OCI-LY1 (cell line): ENCODE measurements at regions not wholly inside any gene's neighbourhood (a gene's known extent, or its start where the extent isn't known, plus 50 kb on each side); places are given as distances from the start of the nearest gene placed in this dataset.

Experiments
- EZH2 ChIP-seq: fragments of 200-600 bp; sonication (generic), shearing (Covaris generic); IDR thresholded peaks from 2 replicates; pipeline ENCODE4 v1.8.0; 2017; ENCODE audit warnings: borderline replicate concordance, mixed run types, mild to moderate bottlenecking, antibody characterized with exemption, low read length, moderate library complexity, mixed read lengths
- TF ChIP-seq, protein P1 (sequence below): fragments of 200-600 bp; sonication (generic), shearing (Covaris generic); IDR thresholded peaks from 2 replicates; pipeline ENCODE4 v1.5.1; 2017; ENCODE audit warnings: mild to moderate bottlenecking, antibody characterized with exemption, low read length, moderate library complexity, mixed read lengths

DNA sequence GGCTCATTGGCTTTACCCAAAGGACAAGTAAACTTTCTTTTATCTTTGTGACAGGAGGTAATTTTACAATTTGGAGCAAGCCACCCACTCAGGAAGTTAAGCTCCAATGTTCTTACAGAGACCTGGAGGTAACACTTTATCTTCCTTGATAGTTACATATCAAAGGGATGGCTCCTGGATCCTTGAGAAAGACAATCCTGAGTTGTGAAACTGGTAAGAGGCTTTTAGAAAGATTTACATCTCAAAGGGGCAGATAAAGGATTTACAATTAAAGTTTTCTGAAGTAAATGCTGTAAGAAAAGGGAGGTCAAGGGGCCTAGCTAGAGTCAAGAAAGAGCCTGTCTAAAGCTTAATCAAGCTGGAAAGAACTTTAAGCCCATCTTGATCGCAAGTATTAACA lies 124.4 kb upstream of the ZNF804B start:
- TF ChIP-seq, protein P1, sequence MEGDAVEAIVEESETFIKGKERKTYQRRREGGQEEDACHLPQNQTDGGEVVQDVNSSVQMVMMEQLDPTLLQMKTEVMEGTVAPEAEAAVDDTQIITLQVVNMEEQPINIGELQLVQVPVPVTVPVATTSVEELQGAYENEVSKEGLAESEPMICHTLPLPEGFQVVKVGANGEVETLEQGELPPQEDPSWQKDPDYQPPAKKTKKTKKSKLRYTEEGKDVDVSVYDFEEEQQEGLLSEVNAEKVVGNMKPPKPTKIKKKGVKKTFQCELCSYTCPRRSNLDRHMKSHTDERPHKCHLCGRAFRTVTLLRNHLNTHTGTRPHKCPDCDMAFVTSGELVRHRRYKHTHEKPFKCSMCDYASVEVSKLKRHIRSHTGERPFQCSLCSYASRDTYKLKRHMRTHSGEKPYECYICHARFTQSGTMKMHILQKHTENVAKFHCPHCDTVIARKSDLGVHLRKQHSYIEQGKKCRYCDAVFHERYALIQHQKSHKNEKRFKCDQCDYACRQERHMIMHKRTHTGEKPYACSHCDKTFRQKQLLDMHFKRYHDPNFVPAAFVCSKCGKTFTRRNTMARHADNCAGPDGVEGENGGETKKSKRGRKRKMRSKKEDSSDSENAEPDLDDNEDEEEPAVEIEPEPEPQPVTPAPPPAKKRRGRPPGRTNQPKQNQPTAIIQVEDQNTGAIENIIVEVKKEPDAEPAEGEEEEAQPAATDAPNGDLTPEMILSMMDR, result no peak
- TF ChIP-seq EZH2, result no peak
